Neuronal stem cell (in vitro differentiated cells): ENCODE measurements at regions not wholly inside any gene's neighbourhood (a gene's known extent, or its start where the extent isn't known, plus 50 kb on each side); places are given as distances from the start of the nearest gene placed in this dataset. TPM values are rescaled to one million over a fixed set of nuclear protein-coding genes. Genes with fewer than 3 reads are reported as not detected.

Experiments used
- DNase-seq: peaks from one replicate; pipeline ENCODE4 v3.0.0-alpha.2; 2013; ENCODE audit warnings: low spot score
- H2AFZ ChIP-seq: one replicate; pipeline ENCODE4 v1.6.1; 2013; ENCODE audit warnings: mild to moderate bottlenecking, low read length, inconsistent platforms
- H2AK5ac ChIP-seq: 2 replicates; pipeline ENCODE4 v1.6.1; 2013; ENCODE audit warnings: low read depth, mild to moderate bottlenecking, inconsistent platforms, low read length, moderate library complexity, mixed read lengths
- H2BK120ac ChIP-seq: 2 replicates; pipeline ENCODE4 v1.6.1; 2013; ENCODE audit warnings: low read depth, mild to moderate bottlenecking, inconsistent platforms, low read length, moderate library complexity, mixed read lengths
- H2BK12ac ChIP-seq: one replicate; pipeline ENCODE4 v1.6.1; 2013; ENCODE audit warnings: low read length, inconsistent platforms
- H2BK15ac ChIP-seq: 2 replicates; pipeline ENCODE4 v1.6.1; 2013; ENCODE audit warnings: mild to moderate bottlenecking, low read length, inconsistent platforms, mixed read lengths
- H2BK5ac ChIP-seq: one replicate; pipeline ENCODE4 v1.6.1; 2013; ENCODE audit warnings: inconsistent platforms, mild to moderate bottlenecking, low read length, moderate library complexity
- H3K14ac ChIP-seq: one replicate; pipeline ENCODE4 v1.6.1; 2013; ENCODE audit warnings: low read length, inconsistent platforms
- H3K18ac ChIP-seq: 2 replicates; pipeline ENCODE4 v1.6.1; 2013; ENCODE audit warnings: low read length, inconsistent platforms
- H3K23ac ChIP-seq: 2 replicates; pipeline ENCODE4 v1.6.1; 2013; ENCODE audit warnings: low read depth, mild to moderate bottlenecking, mixed read lengths, low read length, inconsistent platforms; ENCODE audit not compliant: poor library complexity
- H3K27ac ChIP-seq: replicated peaks from 3 replicates; pipeline ENCODE4 v1.5.1; 2013; ENCODE audit warnings: low read length, inconsistent platforms
- H3K27me3 ChIP-seq, 3 experiments: 2 replicates each; pipeline ENCODE4 v1.6.1; 2013; ENCODE audit warnings: low read length in 3 of 3, mild to moderate bottlenecking in 2 of 3, inconsistent platforms in 1 of 3, low read depth in 1 of 3, mixed read lengths in 1 of 3, moderate library complexity in 1 of 3; ENCODE audit not compliant: control insufficient read depth in 3 of 3, insufficient read depth in 3 of 3
- H3K36me3 ChIP-seq, 2 donors: replicated peaks in 1 of 2; 2 replicates each; pipeline ENCODE4 v1.6.1; 2013; ENCODE audit warnings: low read length in 2 of 2; ENCODE audit not compliant: control insufficient read depth in 2 of 2, insufficient read depth in 2 of 2
- H3K4ac ChIP-seq: 2 replicates; pipeline ENCODE4 v1.6.1; 2013; ENCODE audit warnings: inconsistent platforms, mild to moderate bottlenecking, low read length, moderate library complexity
- H3K4me1 ChIP-seq, 2 donors: 1 replicate in 1 of 2; 2 replicates in 1 of 2; pipeline ENCODE4 v1.6.1; 2013; ENCODE audit warnings: low read length in 2 of 2, low read depth in 1 of 2; ENCODE audit not compliant: control insufficient read depth in 2 of 2, insufficient read depth in 1 of 2
- H3K4me2 ChIP-seq: one replicate; pipeline ENCODE4 v1.6.1; 2013; ENCODE audit warnings: mild to moderate bottlenecking, low read length, inconsistent platforms; ENCODE audit not compliant: insufficient read depth, poor library complexity, severe bottlenecking
- H3K4me3 ChIP-seq, 2 donors: 2 replicates each; pipeline ENCODE4 v1.5.1; 2013; ENCODE audit warnings: low read length in 2 of 2, mild to moderate bottlenecking in 2 of 2, inconsistent platforms in 1 of 2, moderate library complexity in 1 of 2
- H3K79me1 ChIP-seq: one replicate; pipeline ENCODE4 v1.6.1; 2013; ENCODE audit warnings: low read depth, mild to moderate bottlenecking, inconsistent platforms, low read length, moderate library complexity
- H3K9ac ChIP-seq: one replicate; pipeline ENCODE4 v1.6.1; 2013; ENCODE audit warnings: mild to moderate bottlenecking, low read depth, low read length, inconsistent platforms; ENCODE audit not compliant: poor library complexity
- H3K9me3 ChIP-seq, 2 donors: replicated peaks in 1 of 2; 2 replicates each; pipeline versions ENCODE3 to v1.6.1; 2013; ENCODE audit warnings: low read length in 2 of 2, mild to moderate bottlenecking in 2 of 2, inconsistent platforms in 1 of 2, low read depth in 1 of 2, mixed read lengths in 1 of 2, moderate library complexity in 1 of 2; ENCODE audit not compliant: control insufficient read depth in 2 of 2, insufficient read depth in 1 of 2
- H4K8ac ChIP-seq: one replicate; pipeline ENCODE4 v1.6.1; 2013; ENCODE audit warnings: low read depth, mild to moderate bottlenecking, inconsistent platforms, low read length, moderate library complexity
- H4K91ac ChIP-seq: one replicate; pipeline ENCODE4 v1.6.1; 2013; ENCODE audit warnings: low read length, low read depth, mild to moderate bottlenecking, inconsistent platforms; ENCODE audit not compliant: poor library complexity
- WGBS, 2 donors: extraction: QIAGEN DNeasy Blood & Tissue Kit; methylation state at CpG; one replicate each; pipeline ENCODE4 v1.1.7; 2013; ENCODE audit warnings: missing lambda C conversion rate in 2 of 2, mixed read lengths in 1 of 2; ENCODE audit not compliant: insufficient read length in 2 of 2, insufficient replicate concordance in 1 of 2; ENCODE audit errors: extremely low coverage in 2 of 2; 5-methylcytosine and 5-hydroxymethylcytosine counted together
- small RNA-seq: library from polyadenylated mRNA; stranded (forward); fragments of <200 nt; extraction: miRNeasy Mini kit (QIAGEN cat#:217004); gene quantifications from one replicate; pipeline ENCODE3, GENCODE V24; 2013; ENCODE audit not compliant: insufficient read depth

DNA sequence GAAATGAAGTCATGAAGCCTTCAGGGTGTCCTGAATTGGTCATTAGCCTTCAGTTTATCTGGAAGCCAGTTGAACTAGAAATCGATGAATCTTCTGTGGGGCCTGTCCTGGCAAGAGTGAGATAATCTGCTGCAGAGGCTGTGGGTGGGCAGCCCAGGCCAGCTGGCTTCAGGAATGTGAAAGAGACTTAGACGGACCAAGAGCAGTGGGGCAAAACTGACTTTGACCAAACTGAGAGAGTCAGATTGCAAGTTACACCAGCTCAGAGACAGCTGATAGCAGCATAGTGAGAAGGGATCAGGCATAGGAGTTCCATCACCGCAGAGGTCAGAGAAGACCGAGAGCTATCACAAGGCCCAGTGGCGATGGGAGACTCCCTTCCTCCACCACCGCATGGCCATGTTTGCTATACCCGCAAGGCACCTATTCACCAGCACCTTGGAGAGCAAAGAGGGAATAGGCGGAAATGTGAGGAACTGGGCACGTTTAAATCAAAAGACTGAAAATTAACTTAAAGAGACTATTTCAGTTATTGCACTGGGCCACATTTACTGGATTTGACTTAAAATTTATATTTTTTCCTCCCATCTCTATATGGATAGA lies 50.0 kb upstream of the GLIS3 start:
- Histone ChIP-seq H3K14ac (no peak overlapping the region), H3K18ac (peak overlapping the region; percentile 51), H3K4me1 (peaks cover 0 to 2% of the 10 kb centered on the region in 2 donors), H3K4me3 (no peak overlapping the region), H3K9ac (no peak overlapping the region), H3K23ac (no peak overlapping the region), H3K4ac (no peak overlapping the region), H2BK120ac (no peak overlapping the region), H2BK15ac (no peak overlapping the region), H2BK5ac (no peak overlapping the region), H3K79me1 (no peaks in the 10 kb centered on the region), H2AK5ac (no peak overlapping the region), H2BK12ac (no peak overlapping the region), H4K91ac (no peak overlapping the region), H3K4me2 (no peak overlapping the region), H3K9me3 (no peaks in the 10 kb centered on the region), H3K36me3 (no peaks in the 10 kb centered on the region), H3K27ac (no peak overlapping the region), H3K27me3 (peaks cover 0 to 4% (median 0%) of the 10 kb centered on the region in 3 experiments), H4K8ac (no peak overlapping the region), H2AFZ (no peak overlapping the region)
- DNase-seq = no peak
- no CpG with 5 or more reads among the region's 9 CpGs for WGBS, 2 donors

Small RNAs in the stretch of these regions (small RNA-seq; reads per million reads assigned to genes)
- not detected for gene RNU6-694P
